Effector memory CD8-positive, alpha-beta T cell (primary cell): ENCODE measurements at regions not wholly inside any gene's neighbourhood (a gene's known extent, or its start where the extent isn't known, plus 50 kb on each side); places are given as distances from the start of the nearest gene placed in this dataset.

Source experiments
- ATAC-seq: fragments of 150-1000 bp; cut with Tn5 transposase; replicated peaks from 2 replicates; pipeline ENCODE4 v1.10.0; 2021; ENCODE audit warnings: mild to moderate bottlenecking, moderate library complexity
- DNase-seq, 3 experiments: peaks; one replicate each; pipeline ENCODE4 v3.0.0; 2021
- H3K27ac Mint-ChIP-seq, 2 donors: one replicate each; pipeline ENCODE4 v1.8.0; 2022; ENCODE audit warnings: mild to moderate bottlenecking in 2 of 2, mixed read lengths in 2 of 2, moderate library complexity in 2 of 2
- H3K27me3 Mint-ChIP-seq, 2 donors: one replicate each; pipeline ENCODE4 v1.8.0; 2022; ENCODE audit warnings: mixed read lengths in 2 of 2
- H3K36me3 Mint-ChIP-seq: one replicate; pipeline ENCODE4 v1.8.0; 2022; ENCODE audit warnings: mild to moderate bottlenecking, moderate library complexity, mixed read lengths; ENCODE audit not compliant: insufficient read depth
- H3K4me1 Mint-ChIP-seq, 2 donors: one replicate each; pipeline ENCODE4 v1.8.0; 2022; ENCODE audit warnings: low read depth in 2 of 2, mixed read lengths in 2 of 2
- H3K4me3 Mint-ChIP-seq, 2 donors: one replicate each; pipeline ENCODE4 v1.8.0; 2022; ENCODE audit warnings: mild to moderate bottlenecking in 2 of 2, mixed read lengths in 2 of 2, moderate library complexity in 2 of 2
- H3K9me3 Mint-ChIP-seq, 2 donors: one replicate each; pipeline ENCODE4 v1.8.0; 2022; ENCODE audit warnings: mixed read lengths in 2 of 2

GRCh38 chr7:32251659-32252058, 181.5 kb upstream of the PDE1C start:
- no peak for ATAC-seq
- H3K4me1 Mint-ChIP-seq: no peaks in the 10 kb centered on the region

GRCh38 chr7:32250471-32251260, 180.5 kb upstream of the PDE1C start:
- no peak overlapping the region for H3K27ac Mint-ChIP-seq
- peaks cover 0 to 10% of the 10 kb centered on the region in 2 donors for H3K27me3 Mint-ChIP-seq
- DNase-seq (no peak), ATAC-seq (no peak)
- H3K9me3 Mint-ChIP-seq: no peaks in the 10 kb centered on the region
- no peak overlapping the region for H3K4me3 Mint-ChIP-seq
- H3K36me3 Mint-ChIP-seq: no peaks in the 10 kb centered on the region
- H3K4me1 Mint-ChIP-seq: no peaks in the 10 kb centered on the region

More at GRCh38 chr7:32251659-32252058, 181.5 kb upstream of the PDE1C start:
- H3K4me3 Mint-ChIP-seq: no peak overlapping the region
- H3K9me3 Mint-ChIP-seq: no peaks in the 10 kb centered on the region
- no peak for DNase-seq
- peaks cover 0 to 10% of the 10 kb centered on the region in 2 donors for H3K27me3 Mint-ChIP-seq
- no peaks in the 10 kb centered on the region for H3K36me3 Mint-ChIP-seq
- H3K27ac Mint-ChIP-seq: no peak overlapping the region

- H3K4me1 Mint-ChIP-seq: no peaks in the 10 kb centered on the region
- ATAC-seq (no peak), DNase-seq (no peak)
- H3K27ac Mint-ChIP-seq: no peak overlapping the region
- H3K36me3 Mint-ChIP-seq: no peaks in the 10 kb centered on the region
- no peaks in the 10 kb centered on the region for H3K9me3 Mint-ChIP-seq
- peaks cover 0 to 10% of the 10 kb centered on the region in 2 donors for H3K27me3 Mint-ChIP-seq
- no peak overlapping the region for H3K4me3 Mint-ChIP-seq
Observed at GRCh38 chr7:32250003-32250402, 179.8 kb upstream of the PDE1C start.

- H3K4me1 Mint-ChIP-seq: no peaks in the 10 kb centered on the region
- DNase-seq (no peak), ATAC-seq (no peak)
- H3K36me3 Mint-ChIP-seq: no peaks in the 10 kb centered on the region
- H3K27ac Mint-ChIP-seq: no peak overlapping the region
- no peak overlapping the region for H3K4me3 Mint-ChIP-seq
- peaks cover 0 to 10% of the 10 kb centered on the region in 2 donors for H3K27me3 Mint-ChIP-seq
- no peaks in the 10 kb centered on the region for H3K9me3 Mint-ChIP-seq
Observed at GRCh38 chr7:32248522-32248921, 178.3 kb upstream of the PDE1C start.

- DNase-seq (no peak), ATAC-seq (no peak)
- Mint-ChIP-seq H3K4me3 (no peak overlapping the region), H3K4me1 (no peaks in the 10 kb centered on the region), H3K9me3 (no peaks in the 10 kb centered on the region), H3K27me3 (no peaks in the 10 kb centered on the region), H3K36me3 (no peaks in the 10 kb centered on the region), H3K27ac (no peak overlapping the region)
Observed at GRCh38 chr7:32244806-32245345, 174.7 kb upstream of the PDE1C start.

GRCh38 chr7:32243687-32244290, 173.6 kb upstream of the PDE1C start:
- ATAC-seq (no peak), DNase-seq (no peak)
- no peak overlapping the region for H3K4me3 Mint-ChIP-seq
- H3K9me3 Mint-ChIP-seq: no peaks in the 10 kb centered on the region
- no peaks in the 10 kb centered on the region for H3K27me3 Mint-ChIP-seq
- no peaks in the 10 kb centered on the region for H3K36me3 Mint-ChIP-seq
- no peak overlapping the region for H3K27ac Mint-ChIP-seq
- H3K4me1 Mint-ChIP-seq: no peaks in the 10 kb centered on the region

- ATAC-seq (no peak), DNase-seq (no peak)
- no peaks in the 10 kb centered on the region for H3K9me3 Mint-ChIP-seq
- H3K27me3 Mint-ChIP-seq: no peaks in the 10 kb centered on the region
- H3K4me3 Mint-ChIP-seq: no peak overlapping the region
- no peaks in the 10 kb centered on the region for H3K4me1 Mint-ChIP-seq
- H3K27ac Mint-ChIP-seq: no peak overlapping the region
- H3K36me3 Mint-ChIP-seq: no peaks in the 10 kb centered on the region
Observed at GRCh38 chr7:32242436-32242835, 172.2 kb upstream of the PDE1C start.

- Mint-ChIP-seq H3K9me3 (no peaks in the 10 kb centered on the region), H3K27me3 (no peaks in the 10 kb centered on the region), H3K4me1 (no peaks in the 10 kb centered on the region), H3K36me3 (no peaks in the 10 kb centered on the region), H3K27ac (no peak overlapping the region), H3K4me3 (no peak overlapping the region)
- ATAC-seq (no peak), DNase-seq (no peak)
Observed at GRCh38 chr7:32241636-32242035, 171.4 kb upstream of the PDE1C start.

- H3K4me3 Mint-ChIP-seq: no peak overlapping the region
- no peak for ATAC-seq
- no peaks in the 10 kb centered on the region for H3K4me1 Mint-ChIP-seq
- no peaks in the 10 kb centered on the region for H3K27me3 Mint-ChIP-seq
- H3K27ac Mint-ChIP-seq: no peak overlapping the region
- DNase-seq: no peak
- H3K9me3 Mint-ChIP-seq: peaks cover 3 to 7% of the 10 kb centered on the region in 2 donors
- no peaks in the 10 kb centered on the region for H3K36me3 Mint-ChIP-seq
Observed at GRCh38 chr7:32239764-32240163, 169.6 kb upstream of the PDE1C start.

- DNase-seq (no peak), ATAC-seq (no peak)
- Mint-ChIP-seq H3K36me3 (no peaks in the 10 kb centered on the region), H3K27ac (no peak overlapping the region), H3K9me3 (peaks cover 3 to 6% of the 10 kb centered on the region in 2 donors), H3K27me3 (peaks cover 0 to 4% of the 10 kb centered on the region in 2 donors), H3K4me3 (no peak overlapping the region), H3K4me1 (no peaks in the 10 kb centered on the region)
Observed at GRCh38 chr7:32228601-32229000, 158.4 kb upstream of the PDE1C start.

GRCh38 chr7:32227746-32228145, 157.5 kb upstream of the PDE1C start:
- DNase-seq (no peak), ATAC-seq (no peak)
- H3K36me3 Mint-ChIP-seq: no peaks in the 10 kb centered on the region
- H3K4me3 Mint-ChIP-seq: no peak overlapping the region
- H3K4me1 Mint-ChIP-seq: no peaks in the 10 kb centered on the region
- peaks cover 0 to 4% of the 10 kb centered on the region in 2 donors for H3K27me3 Mint-ChIP-seq
- no peak overlapping the region for H3K27ac Mint-ChIP-seq
- peaks cover 3 to 6% of the 10 kb centered on the region in 2 donors for H3K9me3 Mint-ChIP-seq

GRCh38 chr7:32224276-32224675, 154.1 kb upstream of the PDE1C start:
- Mint-ChIP-seq H3K36me3 (no peaks in the 10 kb centered on the region), H3K27ac (no peak overlapping the region), H3K4me1 (no peaks in the 10 kb centered on the region), H3K9me3 (peaks cover 4 to 6% of the 10 kb centered on the region in 2 donors), H3K27me3 (peaks cover 0 to 4% of the 10 kb centered on the region in 2 donors), H3K4me3 (no peak overlapping the region)
- DNase-seq (no peak), ATAC-seq (no peak)

- Mint-ChIP-seq H3K4me3 (no peak overlapping the region), H3K27me3 (peaks cover 0 to 4% of the 10 kb centered on the region in 2 donors), H3K27ac (no peak overlapping the region), H3K4me1 (no peaks in the 10 kb centered on the region), H3K9me3 (peaks cover 4 to 6% of the 10 kb centered on the region in 2 donors), H3K36me3 (no peaks in the 10 kb centered on the region)
- DNase-seq (no peak), ATAC-seq (no peak)
Observed at GRCh38 chr7:32223721-32224120, 153.5 kb upstream of the PDE1C start.
